SK-N-SH (cell line): ENCODE measurements at regions not wholly inside any gene's neighbourhood (a gene's known extent, or its start where the extent isn't known, plus 50 kb on each side); places are given as distances from the start of the nearest gene placed in this dataset.

Experiments used
- CTCF ChIA-PET: fragments of 300-600, 350-600 bp; formaldehyde crosslinking; extraction: SDS; loops from one replicate; lab custom pipeline; 2021; lab: Yijun Ruan, JAX
- POLR2A ChIA-PET: fragments of 350-600 bp; sonication (Branson Sonifier 250); formaldehyde crosslinking; extraction: SDS; loops from one replicate; lab custom pipeline; 2020; ENCODE audit warnings: antibody characterized with exemption, inconsistent platforms; lab: Yijun Ruan, JAX
- DNase-seq: peaks from one replicate; pipeline ENCODE4 v3.0.0; 2012
- H2AFZ ChIP-seq: fragments of 200-600 bp; sonication (generic); 2 replicates; pipeline ENCODE4 v1.8.1; 2016; ENCODE audit warnings: antibody characterized with exemption, mild to moderate bottlenecking, low read depth
- H3F3A ChIP-seq: fragments of 200-600 bp; sonication (generic); replicated peaks from 2 replicates; pipeline ENCODE3; 2016; ENCODE audit warnings: antibody characterized with exemption, mild to moderate bottlenecking; ENCODE audit not compliant: insufficient read depth
- H3K27ac ChIP-seq, 2 experiments: fragments of 200-500 bp in 1 of 2; fragments of 200-600 bp in 1 of 2; sonication (Bioruptor generic) in 1 of 2; sonication (generic), shearing (Covaris generic) in 1 of 2; 2 replicates each; pipeline versions ENCODE4 v1.5.1 to v1.6.1; 2014 to 2016; ENCODE audit warnings: low read depth in 2 of 2, inconsistent platforms in 1 of 2, low read length in 1 of 2, mild to moderate bottlenecking in 1 of 2, mixed read lengths in 1 of 2
- H3K27me3 ChIP-seq: fragments of 200-600 bp; sonication (generic), shearing (Covaris generic); 2 replicates; pipeline ENCODE4 v1.6.1; 2016; ENCODE audit warnings: mixed run types; ENCODE audit not compliant: insufficient read depth
- H3K36me3 ChIP-seq, 2 experiments: fragments of 200-500 bp in 1 of 2; fragments of 200-600 bp in 1 of 2; sonication (Bioruptor generic) in 1 of 2; sonication (generic) in 1 of 2; replicated peaks in 1 of 2; 2 replicates each; pipeline versions ENCODE3 to v1.5.1; 2014 to 2016; ENCODE audit warnings: low read length in 1 of 2, mild to moderate bottlenecking in 1 of 2; ENCODE audit not compliant: insufficient read depth in 2 of 2, control insufficient read depth in 1 of 2
- H3K4me1 ChIP-seq, 2 experiments: fragments of 200-500 bp in 1 of 2; fragments of 200-600 bp in 1 of 2; sonication (Bioruptor generic) in 1 of 2; sonication (generic), shearing (Covaris generic) in 1 of 2; 2 replicates each; pipeline versions ENCODE4 v1.5.1 to v1.6.1; 2014 to 2016; ENCODE audit warnings: low read depth in 1 of 2, low read length in 1 of 2, mixed run types in 1 of 2; ENCODE audit not compliant: insufficient read depth in 2 of 2, control insufficient read depth in 1 of 2
- H3K4me2 ChIP-seq: fragments of 200-600 bp; sonication (generic), shearing (Covaris generic); 2 replicates; pipeline ENCODE4 v1.6.1; 2017; ENCODE audit warnings: mixed run types
- H3K4me3 ChIP-seq, 2 experiments: fragments of 200-500 bp in 1 of 2; fragments of 200-600 bp in 1 of 2; sonication (Bioruptor generic) in 1 of 2; sonication (generic), shearing (Covaris generic) in 1 of 2; 2 replicates each; pipeline versions ENCODE4 v1.5.1 to v1.8.1; 2014 to 2016; ENCODE audit warnings: low read depth in 2 of 2, inconsistent platforms in 1 of 2, low read length in 1 of 2, mild to moderate bottlenecking in 1 of 2, mixed read lengths in 1 of 2, moderate library complexity in 1 of 2
- H3K79me2 ChIP-seq: fragments of 200-600 bp; sonication (generic); 2 replicates; pipeline ENCODE4 v1.8.1; 2017; ENCODE audit warnings: mild to moderate bottlenecking; ENCODE audit not compliant: insufficient read depth
- H3K9ac ChIP-seq: fragments of 200-600 bp; sonication (generic); 2 replicates; pipeline ENCODE4 v1.6.1; 2017; ENCODE audit warnings: mixed run types
- H3K9me2 ChIP-seq: fragments of 200-600 bp; sonication (generic); 2 replicates; pipeline ENCODE4 v1.6.1; 2017; ENCODE audit warnings: mixed run types
- H3K9me3 ChIP-seq: fragments of 200-600 bp; sonication (generic); 2 replicates; pipeline ENCODE4 v1.6.1; 2017; ENCODE audit warnings: mixed run types, mild to moderate bottlenecking, moderate library complexity
- H4K20me1 ChIP-seq: fragments of 200-600 bp; sonication (generic); 2 replicates; pipeline ENCODE4 v1.6.1; 2017; ENCODE audit warnings: mild to moderate bottlenecking, mixed run types; ENCODE audit not compliant: insufficient read depth
- CHD2 ChIP-seq: fragments of 150-350 bp; IDR thresholded peaks from 2 replicates; pipeline ENCODE4 v1.6.1; 2018; ENCODE audit warnings: low read length; ENCODE audit not compliant: partially characterized antibody
- ELF1 ChIP-seq: IDR thresholded peaks from 2 replicates; pipeline ENCODE4 v1.4.0; 2012
- RCOR1 ChIP-seq: fragments of 150-350 bp; IDR thresholded peaks from 2 replicates; pipeline ENCODE4 v1.6.1; 2017; ENCODE audit warnings: antibody characterized with exemption, low read length
- REST ChIP-seq: IDR thresholded peaks from 2 replicates; pipeline ENCODE4 v1.6.1; 2012; ENCODE audit warnings: mild to moderate bottlenecking, low read depth, low read length, moderate library complexity
- TEAD4 ChIP-seq: IDR thresholded peaks from 2 replicates; pipeline ENCODE4 v1.4.0; 2012; ENCODE audit warnings: mild to moderate bottlenecking, borderline replicate concordance; ENCODE audit not compliant: insufficient read depth
- USF1 ChIP-seq: IDR thresholded peaks from 2 replicates; pipeline ENCODE4 v1.4.0; 2012; ENCODE audit warnings: low read depth, borderline replicate concordance
- USF2 ChIP-seq: fragments of 150-350 bp; IDR thresholded peaks from 2 replicates; pipeline ENCODE4 v1.6.1; 2017; ENCODE audit warnings: antibody characterized with exemption, low read length, low read depth, borderline replicate concordance
- YY1 ChIP-seq: IDR thresholded peaks from 2 replicates; pipeline ENCODE4 v1.4.0; 2012; ENCODE audit warnings: low read depth, mild to moderate bottlenecking
- ZBTB33 ChIP-seq: IDR thresholded peaks from 2 replicates; pipeline ENCODE4 v1.4.0; 2012; ENCODE audit warnings: low read depth, borderline replicate concordance
- WGBS: methylation state at CpG from one replicate; pipeline ENCODE4 v1.1.6; 2017; ENCODE audit warnings: low lambda C conversion rate; 5-methylcytosine and 5-hydroxymethylcytosine counted together

GRCh38 chr6:50902260-50902659 is 83.6 kb downstream of the TFAP2B start (continued):
- TF ChIP-seq REST: no peak
- no peak for TF ChIP-seq YY1
- TF ChIP-seq ZBTB33: no peak
- TF ChIP-seq ELF1: no peak

GRCh38 chr6:50905297-50905696 is 86.6 kb downstream of the TFAP2B start:
- Histone ChIP-seq H3K4me1 (no peaks in the 10 kb centered on the region), H3K9me2 (no peaks in the 10 kb centered on the region), H3K9ac (no peak overlapping the region)
- DNase-seq: no peak
- TF ChIP-seq REST: no peak
- no peak for TF ChIP-seq ELF1
- TF ChIP-seq TEAD4: no peak
- TF ChIP-seq USF2: no peak
- no peak for TF ChIP-seq RCOR1
- TF ChIP-seq CHD2: no peak
- no peak for TF ChIP-seq USF1
- TF ChIP-seq, all 33 proteins: peak for 0
- no peak overlapping the region for H3K4me2 ChIP-seq
- H3F3A ChIP-seq: no peaks in the 10 kb centered on the region
- no peaks in the 10 kb centered on the region for H4K20me1 ChIP-seq
- H3K27me3 ChIP-seq: no peaks in the 10 kb centered on the region
- ChIA-PET CTCF (no interaction called here), POLR2A (no interaction called here)
- WGBS: 55% methylated on average over 5 of the region's 5 CpGs
- no peak overlapping the region for H3K4me3 ChIP-seq
- H3K9me3 ChIP-seq: no peaks in the 10 kb centered on the region
- no peak overlapping the region for H2AFZ ChIP-seq
- no peak overlapping the region for H3K27ac ChIP-seq
- no peaks in the 10 kb centered on the region for H3K36me3 ChIP-seq
- H3K79me2 ChIP-seq: no peaks in the 10 kb centered on the region
